ENCODE measurements at regions not wholly inside any gene's neighbourhood (a gene's known extent, or its start where the extent isn't known, plus 50 kb on each side); places are given as distances from the start of the nearest gene placed in this dataset.

GRCh38 chr14:39861696-39862095 lies 429.5 kb upstream of the FBXO33 start:
- no peaks in the 10 kb centered on the region for H3K4me1 Mint-ChIP-seq (ENCODE audit: unreplicated experiment)
- H3K27ac Mint-ChIP-seq: no peak overlapping the region
- H3K36me3 Mint-ChIP-seq: no peaks in the 10 kb centered on the region
- H3K27me3 Mint-ChIP-seq: no peaks in the 10 kb centered on the region
- TF ChIP-seq CTCF (conservative IDR thresholded peaks at IDR 0.05): no peak
- DNase-seq (ENCODE audit: extremely low spot score, unreplicated experiment): no peak
- no peaks in the 10 kb centered on the region for H3K9me3 Mint-ChIP-seq
- no peak overlapping the region for H3K4me3 Mint-ChIP-seq

- H3K4me3 Mint-ChIP-seq: no peak overlapping the region
- H3K9me3 Mint-ChIP-seq: no peaks in the 10 kb centered on the region
- TF ChIP-seq CTCF (conservative IDR thresholded peaks at IDR 0.05): no peak
- H3K36me3 Mint-ChIP-seq: no peaks in the 10 kb centered on the region
- H3K4me1 Mint-ChIP-seq (ENCODE audit: unreplicated experiment): no peaks in the 10 kb centered on the region
- no peaks in the 10 kb centered on the region for H3K27me3 Mint-ChIP-seq
- no peak for DNase-seq (ENCODE audit: extremely low spot score, unreplicated experiment)
- H3K27ac Mint-ChIP-seq: no peak overlapping the region
Measured at GRCh38 chr14:39861229-39861600, 429.0 kb upstream of the FBXO33 start.

- H3K4me3 Mint-ChIP-seq: no peak overlapping the region
- H3K9me3 Mint-ChIP-seq: no peaks in the 10 kb centered on the region
Measured at GRCh38 chr14:39860596-39861228, 428.5 kb upstream of the FBXO33 start.

GRCh38 chr14:39859314-39859713 lies 427.1 kb upstream of the FBXO33 start:
- H3K27me3 Mint-ChIP-seq: no peaks in the 10 kb centered on the region
- H3K36me3 Mint-ChIP-seq: no peaks in the 10 kb centered on the region
- no peak overlapping the region for H3K27ac Mint-ChIP-seq
- no peaks in the 10 kb centered on the region for H3K9me3 Mint-ChIP-seq
- H3K4me1 Mint-ChIP-seq (ENCODE audit: unreplicated experiment): no peaks in the 10 kb centered on the region
- no peak for TF ChIP-seq CTCF (conservative IDR thresholded peaks at IDR 0.05)
- H3K4me3 Mint-ChIP-seq: no peak overlapping the region
- DNase-seq (ENCODE audit: extremely low spot score, unreplicated experiment): no peak

More at GRCh38 chr14:39860596-39861228, 428.5 kb upstream of the FBXO33 start:
- no peaks in the 10 kb centered on the region for H3K36me3 Mint-ChIP-seq
- no peak overlapping the region for H3K27ac Mint-ChIP-seq
- DNase-seq (ENCODE audit: extremely low spot score, unreplicated experiment): no peak
- TF ChIP-seq CTCF (conservative IDR thresholded peaks at IDR 0.05): no peak
- H3K4me1 Mint-ChIP-seq (ENCODE audit: unreplicated experiment): no peaks in the 10 kb centered on the region
- H3K27me3 Mint-ChIP-seq: no peaks in the 10 kb centered on the region

GRCh38 chr14:39857376-39858055 lies 425.3 kb upstream of the FBXO33 start:
- H3K27me3 Mint-ChIP-seq: no peaks in the 10 kb centered on the region
- no peaks in the 10 kb centered on the region for H3K36me3 Mint-ChIP-seq
- H3K9me3 Mint-ChIP-seq: no peaks in the 10 kb centered on the region

More at GRCh38 chr14:39857376-39858055, 425.3 kb upstream of the FBXO33 start:
- no peak overlapping the region for H3K4me3 Mint-ChIP-seq
- DNase-seq (ENCODE audit: extremely low spot score, unreplicated experiment): no peak
- no peaks in the 10 kb centered on the region for H3K4me1 Mint-ChIP-seq (ENCODE audit: unreplicated experiment)
- no peak overlapping the region for H3K27ac Mint-ChIP-seq
- TF ChIP-seq CTCF (conservative IDR thresholded peaks at IDR 0.05): no peak

Data from type B pancreatic cell (in vitro differentiated cells).